ENCODE measurements at regions not wholly inside any gene's neighbourhood (a gene's known extent, or its start where the extent isn't known, plus 50 kb on each side); places are given as distances from the start of the nearest gene placed in this dataset.

DNA sequence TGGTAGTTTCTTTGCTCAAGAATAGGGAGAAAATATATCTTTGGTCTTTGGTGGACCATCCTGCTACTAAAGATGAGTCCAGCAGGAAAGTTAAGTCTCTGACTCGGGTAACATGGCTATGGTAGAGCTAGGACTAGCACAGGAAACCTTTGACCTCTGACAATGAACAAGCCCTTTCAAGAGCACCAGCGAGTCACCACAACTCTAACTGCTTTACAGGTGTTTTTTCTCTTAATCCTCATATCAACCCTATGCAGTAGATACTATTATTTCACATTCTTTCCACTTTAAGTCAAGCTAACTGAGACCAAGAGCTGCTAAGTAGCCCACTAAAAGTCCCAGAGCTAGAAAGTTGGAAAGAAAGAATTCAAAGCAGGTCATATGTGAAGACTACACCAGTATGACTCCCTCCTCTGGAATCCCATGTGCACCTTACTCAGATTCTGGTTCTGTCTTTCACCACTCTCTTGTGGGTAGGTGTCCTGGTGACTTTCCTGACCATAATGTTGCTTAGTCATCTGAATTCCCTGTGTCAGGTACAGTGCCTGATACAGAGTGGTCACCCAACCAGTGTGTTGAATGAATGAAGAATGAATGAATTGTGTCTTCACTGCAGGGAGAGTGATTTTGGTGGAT is 53.8 kb upstream of the ME3 start:
- ChIA-PET CTCF (no interaction called here), POLR2A (no interaction called here)
- Mint-ChIP-seq H3K4me1 (no peaks in the 10 kb centered on the region), H3K36me3 (ENCODE audit: low read depth) (no peaks in the 10 kb centered on the region), H3K27ac (no peak overlapping the region), H3K27me3 (peaks cover 1% of the 10 kb centered on the region), H3K9me3 (peaks cover 7% of the 10 kb centered on the region), H3K4me3 (no peak overlapping the region)
- DNase-seq: no peak
- TF ChIP-seq CTCF (IDR thresholded peaks at IDR 0.05): no peak
- intact Hi-C loops (cut with micrococcal nuclease): no loop called here
- ATAC-seq (ENCODE audit: low read depth): no peak

GRCh38 chr11:86724137-86724536 is 51.7 kb upstream of the ME3 start:
- Mint-ChIP-seq H3K27ac (no peak overlapping the region), H3K36me3 (ENCODE audit: low read depth) (no peaks in the 10 kb centered on the region), H3K9me3 (peaks cover 7% of the 10 kb centered on the region), H3K4me1 (no peaks in the 10 kb centered on the region), H3K27me3 (peaks cover 5% of the 10 kb centered on the region), H3K4me3 (no peak overlapping the region)
- ChIA-PET CTCF (no interaction called here), POLR2A (no interaction called here)
- TF ChIP-seq CTCF (IDR thresholded peaks at IDR 0.05): no peak
- ATAC-seq (ENCODE audit: low read depth) (no peak), DNase-seq (no peak)
- intact Hi-C loops (cut with micrococcal nuclease): no loop called here

- Mint-ChIP-seq H3K4me3 (no peak overlapping the region), H3K27me3 (peaks cover 5% of the 10 kb centered on the region), H3K9me3 (peaks cover 7% of the 10 kb centered on the region), H3K4me1 (no peaks in the 10 kb centered on the region), H3K36me3 (ENCODE audit: low read depth) (no peaks in the 10 kb centered on the region), H3K27ac (no peak overlapping the region)
- no peak for ATAC-seq (ENCODE audit: low read depth)
- no peak for TF ChIP-seq CTCF (IDR thresholded peaks at IDR 0.05)
- DNase-seq: no peak
- intact Hi-C loops (cut with micrococcal nuclease): no loop called here
- POLR2A ChIA-PET: no interaction called here
- CTCF ChIA-PET: no interaction called here
Observed at GRCh38 chr11:86723281-86723680, 50.9 kb upstream of the ME3 start.

DNA sequence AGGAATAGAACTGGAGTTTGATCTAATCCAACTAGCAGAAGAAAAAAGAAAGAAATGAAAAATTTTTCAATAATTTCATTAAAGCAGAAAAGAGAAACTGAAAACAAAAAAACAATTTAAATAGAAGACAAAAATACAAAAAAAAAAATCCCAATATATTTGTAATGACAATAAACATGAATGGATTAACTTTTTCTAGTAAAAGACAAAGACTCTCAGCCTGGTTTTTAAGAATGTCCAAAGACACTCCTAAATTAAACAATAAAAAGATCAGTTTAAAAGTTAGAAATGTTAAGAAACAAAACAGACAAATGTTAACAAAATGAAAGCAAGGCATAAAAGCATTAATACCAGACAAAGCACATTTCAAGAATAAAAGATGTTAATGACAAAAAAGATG is 50.3 kb upstream of the ME3 start:
- ChIA-PET POLR2A (no interaction called here), CTCF (no interaction called here)
- peaks cover 5% of the 10 kb centered on the region for H3K27me3 Mint-ChIP-seq
- H3K4me1 Mint-ChIP-seq: no peaks in the 10 kb centered on the region
- peaks cover 7% of the 10 kb centered on the region for H3K9me3 Mint-ChIP-seq
- intact Hi-C loops (cut with micrococcal nuclease): no loop called here
- ATAC-seq (ENCODE audit: low read depth) (no peak), DNase-seq (no peak)
- TF ChIP-seq CTCF (IDR thresholded peaks at IDR 0.05): no peak
- no peak overlapping the region for H3K27ac Mint-ChIP-seq
- no peak overlapping the region for H3K4me3 Mint-ChIP-seq
- H3K36me3 Mint-ChIP-seq (ENCODE audit: low read depth): no peaks in the 10 kb centered on the region
